ENCODE measurements at regions not wholly inside any gene's neighbourhood (a gene's known extent, or its start where the extent isn't known, plus 50 kb on each side); places are given as distances from the start of the nearest gene placed in this dataset.

- DNase-seq, result no peak
Observed at GRCh38 chr2:14304326-14304725, 328.2 kb upstream of the LRATD1 start.

GRCh38 chr2:14306268-14306861 is 326.2 kb upstream of the LRATD1 start:
- no peak for DNase-seq

- DNase-seq, result no peak
Observed at GRCh38 chr2:14313341-14313740, 319.2 kb upstream of the LRATD1 start.

- no peak for DNase-seq
Observed at GRCh38 chr2:14316594-14316993, 315.9 kb upstream of the LRATD1 start.

- DNase-seq, result no peak
Observed at GRCh38 chr2:14321357-14321756, 311.2 kb upstream of the LRATD1 start.

GRCh38 chr2:14322306-14322705 is 310.2 kb upstream of the LRATD1 start:
- no peak for DNase-seq

- DNase-seq, result no peak
Observed at GRCh38 chr2:14324308-14324707, 308.2 kb upstream of the LRATD1 start.

GRCh38 chr2:14330884-14331283 is 301.6 kb upstream of the LRATD1 start:
- no peak for DNase-seq

- no peak for DNase-seq
Observed at GRCh38 chr2:14336759-14337382, 295.6 kb upstream of the LRATD1 start.

GRCh38 chr2:14340703-14341102 is 291.8 kb upstream of the LRATD1 start:
- no peak for DNase-seq

- no peak for DNase-seq
Observed at GRCh38 chr2:14342313-14342712, 290.2 kb upstream of the LRATD1 start.

GRCh38 chr2:14344355-14344754 is 288.2 kb upstream of the LRATD1 start:
- DNase-seq, result no peak

GRCh38 chr2:14348247-14348646 is 284.3 kb upstream of the LRATD1 start:
- DNase-seq, result no peak

- no peak for DNase-seq
Observed at GRCh38 chr2:14350856-14351255, 281.7 kb upstream of the LRATD1 start.

GRCh38 chr2:14352067-14352466 is 280.4 kb upstream of the LRATD1 start:
- no peak for DNase-seq

- DNase-seq, result no peak
Observed at GRCh38 chr2:14354231-14354630, 278.3 kb upstream of the LRATD1 start.

GRCh38 chr2:14355102-14355501 is 277.4 kb upstream of the LRATD1 start:
- DNase-seq, result no peak

- no peak for DNase-seq
Observed at GRCh38 chr2:14358339-14358738, 274.2 kb upstream of the LRATD1 start.

GRCh38 chr2:14358774-14359173 is 273.7 kb upstream of the LRATD1 start:
- DNase-seq, result no peak

- no peak for DNase-seq
Observed at GRCh38 chr2:14363137-14363536, 269.4 kb upstream of the LRATD1 start.

- DNase-seq, result no peak
Observed at GRCh38 chr2:14363976-14364375, 268.5 kb upstream of the LRATD1 start.

- no peak for DNase-seq
Observed at GRCh38 chr2:14364471-14364870, 268.0 kb upstream of the LRATD1 start.

- DNase-seq, result no peak
Observed at GRCh38 chr2:14385043-14385442, 247.5 kb upstream of the LRATD1 start.

- DNase-seq, result no peak
Observed at GRCh38 chr2:14387332-14387731, 245.2 kb upstream of the LRATD1 start.

GRCh38 chr2:14388724-14389123 is 243.8 kb upstream of the LRATD1 start:
- no peak for DNase-seq
